Adrenal gland (tissue), 5 donors: ENCODE measurements at regions not wholly inside any gene's neighbourhood (a gene's known extent, or its start where the extent isn't known, plus 50 kb on each side); places are given as distances from the start of the nearest gene placed in this dataset.

Source experiments
- CTCF ChIP-seq, 6 experiments: fragments of 450-650 bp in 4 of 6; fragments of 200-600 bp in 2 of 6; sonication (generic) in 1 of 6; IDR thresholded peaks; 1 replicate in 5 of 6; 2 replicates in 1 of 6; pipeline versions ENCODE4 v1.5.1 to v1.8.0; 2016 to 2021; ENCODE audit warnings: antibody characterized with exemption in 6 of 6, mild to moderate bottlenecking in 2 of 6, moderate library complexity in 1 of 6
- POLR2A ChIP-seq, 2 donors: fragments of 450-650 bp; IDR thresholded peaks; one replicate each; pipeline ENCODE4 v1.6.1; 2017; ENCODE audit warnings: antibody characterized with exemption in 2 of 2, mild to moderate bottlenecking in 2 of 2, moderate library complexity in 1 of 2
- donor health status: DM: no; HTN: no; CAD: no.

- TF ChIP-seq CTCF (IDR thresholded peaks at IDR 0.05) (no peak), POLR2A (IDR thresholded peaks at IDR 0.05) (no peak)
Measured at GRCh38 chr20:63080811-63081210, 74.0 kb upstream of the BHLHE23 start.
